Mesothelial cell of epicardium (in vitro differentiated cells): ENCODE measurements at regions not wholly inside any gene's neighbourhood (a gene's known extent, or its start where the extent isn't known, plus 50 kb on each side); places are given as distances from the start of the nearest gene placed in this dataset.

Experiments
- DNase-seq, 2 experiments: peaks; one replicate each; pipeline ENCODE4 v3.0.0; 2021; ENCODE audit warnings: low spot score in 2 of 2; ENCODE audit not compliant: unreplicated experiment in 2 of 2
- H3K27ac Mint-ChIP-seq: 2 replicates; pipeline ENCODE4 v1.8.0; 2021; ENCODE audit warnings: mixed read lengths
- H3K27me3 Mint-ChIP-seq: 2 replicates; pipeline ENCODE4 v1.8.0; 2021; ENCODE audit warnings: low read depth, mixed read lengths
- H3K36me3 Mint-ChIP-seq: 2 replicates; pipeline ENCODE4 v1.8.0; 2021; ENCODE audit warnings: mixed read lengths
- H3K4me1 Mint-ChIP-seq: 2 replicates; pipeline ENCODE4 v1.8.0; 2021; ENCODE audit warnings: mixed read lengths
- H3K4me3 Mint-ChIP-seq: 2 replicates; pipeline ENCODE4 v1.8.0; 2021; ENCODE audit warnings: mild to moderate bottlenecking, moderate library complexity, mixed read lengths
- H3K9me3 Mint-ChIP-seq: 2 replicates; pipeline ENCODE4 v1.8.0; 2021; ENCODE audit warnings: mixed read lengths
- TF ChIP-seq, protein P1 (sequence below): fragments of 200-600 bp; sonication (generic); IDR thresholded peaks from one replicate; pipeline ENCODE4 v1.5.0; 2021; ENCODE audit warnings: antibody characterized with exemption; ENCODE audit not compliant: unreplicated experiment

DNA sequence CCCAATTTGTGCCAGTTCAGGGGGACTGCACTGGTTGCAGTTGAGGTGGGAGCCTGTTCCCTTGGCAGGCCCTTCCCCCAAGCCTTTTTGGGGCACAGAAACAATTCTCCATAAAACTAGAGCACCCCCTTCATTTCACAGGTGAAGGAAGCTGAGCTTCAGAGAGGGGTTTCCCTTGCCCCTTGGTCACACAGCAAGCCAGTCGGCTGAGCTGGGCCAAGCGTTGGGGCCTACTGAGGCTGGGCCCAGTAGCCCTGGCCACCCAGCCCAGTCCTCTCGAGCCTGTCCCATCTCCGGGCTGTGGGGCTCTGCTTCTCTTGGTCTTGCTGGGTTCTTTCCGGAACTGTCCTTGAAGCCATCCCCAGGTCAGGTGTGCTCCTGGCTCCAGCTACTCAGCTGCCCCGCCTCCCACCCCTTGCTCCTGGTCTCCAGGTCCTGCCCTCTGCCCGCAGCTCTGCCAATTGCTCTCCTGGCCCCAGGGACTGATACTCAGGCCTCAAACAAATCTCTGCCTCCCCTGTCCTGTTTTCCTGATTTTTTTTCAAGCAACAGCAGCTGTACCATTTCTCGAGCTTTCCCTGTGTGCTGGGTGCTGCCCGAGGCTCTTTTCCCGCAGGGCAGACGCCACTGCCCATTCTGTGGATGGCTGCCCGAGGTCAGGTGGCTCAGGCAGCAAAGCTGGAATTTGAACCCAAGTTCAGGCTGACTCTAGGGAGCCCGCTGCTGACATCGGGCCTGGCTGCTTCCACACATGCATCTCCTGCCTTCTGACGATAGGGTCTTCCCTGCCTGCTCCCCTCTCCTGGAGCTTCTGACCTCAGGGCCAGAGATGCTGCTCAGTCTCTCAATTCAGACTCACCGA is 87.4 kb upstream of the NKD1 start:
- Mint-ChIP-seq H3K36me3 (no peaks in the 10 kb centered on the region), H3K4me3 (no peak overlapping the region), H3K27me3 (peaks cover 12% of the 10 kb centered on the region), H3K27ac (no peak overlapping the region), H3K9me3 (no peaks in the 10 kb centered on the region), H3K4me1 (peaks cover 23% of the 10 kb centered on the region)
- no peak for DNase-seq
- TF ChIP-seq, protein P1, sequence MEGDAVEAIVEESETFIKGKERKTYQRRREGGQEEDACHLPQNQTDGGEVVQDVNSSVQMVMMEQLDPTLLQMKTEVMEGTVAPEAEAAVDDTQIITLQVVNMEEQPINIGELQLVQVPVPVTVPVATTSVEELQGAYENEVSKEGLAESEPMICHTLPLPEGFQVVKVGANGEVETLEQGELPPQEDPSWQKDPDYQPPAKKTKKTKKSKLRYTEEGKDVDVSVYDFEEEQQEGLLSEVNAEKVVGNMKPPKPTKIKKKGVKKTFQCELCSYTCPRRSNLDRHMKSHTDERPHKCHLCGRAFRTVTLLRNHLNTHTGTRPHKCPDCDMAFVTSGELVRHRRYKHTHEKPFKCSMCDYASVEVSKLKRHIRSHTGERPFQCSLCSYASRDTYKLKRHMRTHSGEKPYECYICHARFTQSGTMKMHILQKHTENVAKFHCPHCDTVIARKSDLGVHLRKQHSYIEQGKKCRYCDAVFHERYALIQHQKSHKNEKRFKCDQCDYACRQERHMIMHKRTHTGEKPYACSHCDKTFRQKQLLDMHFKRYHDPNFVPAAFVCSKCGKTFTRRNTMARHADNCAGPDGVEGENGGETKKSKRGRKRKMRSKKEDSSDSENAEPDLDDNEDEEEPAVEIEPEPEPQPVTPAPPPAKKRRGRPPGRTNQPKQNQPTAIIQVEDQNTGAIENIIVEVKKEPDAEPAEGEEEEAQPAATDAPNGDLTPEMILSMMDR = no peak

DNA sequence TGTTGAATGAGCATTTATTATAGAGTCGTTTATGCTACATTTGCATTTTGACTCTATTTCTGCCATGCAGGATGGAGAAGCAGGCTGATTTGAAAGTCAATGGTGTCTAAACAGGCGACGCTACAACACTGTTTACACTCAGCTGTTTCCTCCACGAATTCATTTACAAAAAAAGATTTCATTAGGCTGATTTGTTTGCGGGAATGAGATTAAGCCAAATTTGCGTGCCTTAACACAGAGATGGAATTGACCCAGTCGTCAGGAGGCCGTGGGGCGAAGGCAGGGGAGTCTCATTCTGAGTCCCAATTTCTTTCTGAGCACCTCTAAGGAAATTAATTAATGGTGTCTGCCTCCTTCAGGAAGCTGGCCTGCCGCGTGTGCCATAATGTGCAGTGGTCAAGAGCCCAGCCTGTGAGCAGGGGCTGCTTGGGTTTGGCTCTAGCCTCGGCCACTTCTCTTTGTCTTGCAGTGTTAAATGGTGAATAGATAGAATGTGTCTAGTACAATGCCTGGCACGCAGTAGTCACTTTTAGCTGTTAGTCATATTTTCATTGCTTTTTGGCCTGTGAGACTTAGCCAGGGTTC is 88.6 kb upstream of the NKD1 start:
- Mint-ChIP-seq H3K9me3 (no peaks in the 10 kb centered on the region), H3K4me1 (peaks cover 25% of the 10 kb centered on the region), H3K36me3 (no peaks in the 10 kb centered on the region), H3K4me3 (no peak overlapping the region), H3K27ac (no peak overlapping the region), H3K27me3 (peaks cover 12% of the 10 kb centered on the region)
- TF ChIP-seq, protein P1 = no peak
- DNase-seq = no peak

DNA sequence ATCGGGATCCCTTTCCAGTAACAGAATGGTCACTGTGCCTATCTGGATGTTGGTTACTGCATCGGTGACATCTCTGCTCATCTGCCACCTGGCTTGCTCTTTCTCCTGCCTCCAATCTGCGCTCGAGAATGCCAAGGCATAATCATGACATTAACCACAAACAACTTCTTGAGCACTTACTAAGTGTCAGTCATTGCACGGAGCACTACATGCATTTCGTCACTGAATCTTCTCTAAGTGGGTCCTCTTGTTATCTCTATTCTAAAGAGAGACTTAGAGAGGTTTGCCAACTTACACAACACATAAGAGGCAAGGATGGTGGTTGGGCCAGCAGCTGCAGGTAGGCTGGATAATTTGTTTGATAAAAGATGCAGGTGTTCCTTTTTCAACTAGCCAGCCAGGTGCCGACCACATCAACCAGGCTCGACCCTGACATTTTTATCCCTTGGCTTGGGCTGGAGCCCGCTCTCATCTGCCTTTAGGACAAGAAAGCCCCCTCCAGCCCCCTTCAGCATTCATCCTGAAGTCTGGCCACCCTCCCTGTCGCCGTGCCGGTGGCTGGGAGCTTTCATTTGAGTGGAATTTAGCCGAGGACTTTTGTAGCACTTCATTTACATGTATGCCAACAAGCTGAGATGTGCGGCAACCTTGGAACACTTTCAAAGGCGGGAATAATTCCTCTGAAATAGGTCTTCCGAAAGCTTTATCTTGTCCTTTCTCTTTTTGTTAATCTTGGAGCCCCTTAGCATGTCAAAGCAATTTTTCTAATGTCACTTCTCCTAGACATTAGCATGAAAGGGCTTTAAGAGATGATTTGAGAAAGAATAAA is 89.3 kb upstream of the NKD1 start:
- no peaks in the 10 kb centered on the region for H3K36me3 Mint-ChIP-seq
- H3K9me3 Mint-ChIP-seq = no peaks in the 10 kb centered on the region
- H3K27me3 Mint-ChIP-seq = peaks cover 12% of the 10 kb centered on the region
- no peak overlapping the region for H3K27ac Mint-ChIP-seq
- no peak for DNase-seq
- peaks cover 25% of the 10 kb centered on the region for H3K4me1 Mint-ChIP-seq
- TF ChIP-seq, protein P1 = no peak
- H3K4me3 Mint-ChIP-seq = no peak overlapping the region

DNA sequence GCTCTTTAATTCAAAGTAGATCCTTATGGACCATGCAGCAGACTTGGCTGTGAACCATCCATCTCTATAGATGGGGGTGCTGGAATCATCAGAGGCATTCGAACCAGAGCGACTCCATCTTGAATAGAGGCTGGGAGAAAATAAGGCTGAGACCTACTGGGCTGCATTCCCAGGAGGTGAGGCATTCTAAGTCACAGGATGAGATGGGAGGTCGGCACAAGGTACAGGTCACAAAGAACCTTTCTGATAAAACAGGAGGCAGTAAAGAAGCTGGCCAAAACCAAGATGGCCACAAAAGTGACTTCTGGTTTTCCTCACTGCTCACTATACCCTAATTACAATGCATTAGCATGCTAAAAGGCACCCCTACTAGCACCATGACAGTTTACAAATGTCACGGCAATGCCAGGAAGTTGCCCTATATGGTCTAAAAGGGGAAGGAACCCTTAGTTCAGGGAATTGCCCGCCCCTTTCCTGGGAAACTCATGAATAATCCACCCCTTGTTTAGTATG is 89.2 kb upstream of the BRD7 start:
- TF ChIP-seq, protein P1 = no peak
- H3K4me1 Mint-ChIP-seq = peaks cover 20% of the 10 kb centered on the region
- DNase-seq = no peak

DNA sequence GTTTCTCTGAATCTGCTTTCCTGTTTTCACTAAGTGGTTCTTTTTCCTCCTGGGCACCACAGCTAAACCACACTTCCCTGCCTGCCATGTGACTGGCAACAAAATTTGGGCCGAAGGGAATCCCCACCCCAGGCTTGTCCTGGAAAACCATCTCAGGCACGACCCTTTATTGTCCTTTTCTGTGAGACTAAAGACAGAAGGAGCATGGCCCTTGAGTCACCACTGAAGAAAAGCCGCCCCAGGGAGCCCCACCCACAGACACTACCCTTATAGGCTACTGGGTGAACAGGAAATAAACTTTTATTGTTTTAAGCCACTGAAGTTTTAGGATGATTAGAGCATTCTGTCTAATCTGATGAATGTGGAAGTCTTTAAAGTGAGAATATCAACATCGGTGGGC is 88.6 kb upstream of the BRD7 start:
- Mint-ChIP-seq H3K27me3 (peaks cover 12% of the 10 kb centered on the region), H3K27ac (no peak overlapping the region), H3K4me1 (peaks cover 14% of the 10 kb centered on the region), H3K9me3 (no peaks in the 10 kb centered on the region), H3K4me3 (no peak overlapping the region), H3K36me3 (no peaks in the 10 kb centered on the region)
- DNase-seq = no peak
- TF ChIP-seq, protein P1 = no peak

More for the DNA sequence above, 89.2 kb upstream of the BRD7 start:
- Mint-ChIP-seq H3K27me3 (peaks cover 12% of the 10 kb centered on the region), H3K4me3 (no peak overlapping the region), H3K36me3 (no peaks in the 10 kb centered on the region), H3K27ac (no peak overlapping the region), H3K9me3 (no peaks in the 10 kb centered on the region)
